Kidney (tissue), 13 donors: ENCODE measurements at regions not wholly inside any gene's neighbourhood (a gene's known extent, or its start where the extent isn't known, plus 50 kb on each side); places are given as distances from the start of the nearest gene placed in this dataset.

ENCODE experiments used
- DNase-seq, 5 donors: peaks; one replicate each; pipeline ENCODE4 v3.0.0-alpha.2; 2013 to 2020
- FAIRE-seq: peaks from 2 replicates; lab custom pipeline; 2012; peaks lifted over from hg19 to GRCh38; lab: Jason Lieb, UNC
- H3K27ac ChIP-seq, 2 donors: one replicate each; pipeline ENCODE4 v1.7.0; 2013; ENCODE audit warnings: low read depth in 2 of 2, low read length in 2 of 2, inconsistent platforms in 1 of 2
- H3K27me3 ChIP-seq: one replicate; pipeline ENCODE4 v1.7.1; 2013; ENCODE audit warnings: low read length, inconsistent platforms; ENCODE audit not compliant: control insufficient read depth, insufficient read depth
- H3K36me3 ChIP-seq, 3 donors: one replicate each; pipeline versions ENCODE4 v1.7.0 to v1.7.1; 2013; ENCODE audit warnings: low read length in 3 of 3, control low read depth in 1 of 3, inconsistent platforms in 1 of 3; ENCODE audit not compliant: insufficient read depth in 3 of 3, control insufficient read depth in 2 of 3
- H3K4me1 ChIP-seq, 3 donors: one replicate each; pipeline versions ENCODE4 v1.7.0 to v1.7.1; 2013; ENCODE audit warnings: low read length in 3 of 3, inconsistent platforms in 1 of 3, low read depth in 1 of 3; ENCODE audit not compliant: control insufficient read depth in 2 of 3, insufficient read depth in 2 of 3
- H3K4me3 ChIP-seq, 3 donors: one replicate each; pipeline versions ENCODE4 v1.7.0 to v1.8.1; 2013; ENCODE audit warnings: low read length in 3 of 3, control low read depth in 1 of 3, inconsistent platforms in 1 of 3
- H3K9ac ChIP-seq, 3 donors: one replicate each; pipeline versions ENCODE4 v1.7.0 to v1.7.1; 2013; ENCODE audit warnings: low read length in 3 of 3, control low read depth in 1 of 3, inconsistent platforms in 1 of 3
- H3K9me3 ChIP-seq, 3 donors: one replicate each; pipeline versions ENCODE4 v1.7.0 to v1.7.1; 2013; ENCODE audit warnings: low read length in 3 of 3, control low read depth in 1 of 3, inconsistent platforms in 1 of 3; ENCODE audit not compliant: control insufficient read depth in 2 of 3, insufficient read depth in 1 of 3
- CTCF ChIP-seq: IDR thresholded peaks from 3 replicates; pipeline ENCODE4 v1.5.1; 2012; ENCODE audit warnings: mild to moderate bottlenecking, moderate library complexity, borderline replicate concordance; ENCODE audit not compliant: insufficient read depth; ENCODE audit errors: extremely low read depth
- intact Hi-C: fragments of 100-400 bp; cut with DNase I; formaldehyde crosslinking; loops from one replicate; pipeline ENCODE4 v1.11.1; 2022
- donor health status: control.
- donor health status: control.
- donor health status: control.
- donor health status: control.
- donor health status: control.
- donor health status: DM: yes; HTN: yes; CAD: no.
- donor health status: Normal renal cell carcinoma (clear cell type).

GRCh38 chr15:36172955-36173354, 406.5 kb upstream of the CDIN1 start:
- no peak overlapping the region for H3K4me3 ChIP-seq
- no peaks in the 10 kb centered on the region for H3K36me3 ChIP-seq
- no peak overlapping the region for H3K27ac ChIP-seq
- no peak overlapping the region for H3K9ac ChIP-seq
- no peaks in the 10 kb centered on the region for H3K9me3 ChIP-seq
- no peak for TF ChIP-seq CTCF
- FAIRE-seq (no peak), DNase-seq (no peak)
- intact Hi-C loops = no loop called here
- no peaks in the 10 kb centered on the region for H3K27me3 ChIP-seq
- H3K4me1 ChIP-seq = peaks cover 0 to 5% (median 0%) of the 10 kb centered on the region in 3 donors

GRCh38 chr15:36175186-36175740, 404.2 kb upstream of the CDIN1 start:
- FAIRE-seq = no peak
- intact Hi-C loops = no loop called here
- Histone ChIP-seq H3K9me3 (no peaks in the 10 kb centered on the region), H3K9ac (no peak overlapping the region), H3K27me3 (no peaks in the 10 kb centered on the region), H3K36me3 (no peaks in the 10 kb centered on the region), H3K27ac (no peak overlapping the region), H3K4me3 (no peak overlapping the region), H3K4me1 (peaks cover 0 to 5% (median 5%) of the 10 kb centered on the region in 3 donors)
- DNase-seq = no peak
- TF ChIP-seq CTCF = no peak

DNA sequence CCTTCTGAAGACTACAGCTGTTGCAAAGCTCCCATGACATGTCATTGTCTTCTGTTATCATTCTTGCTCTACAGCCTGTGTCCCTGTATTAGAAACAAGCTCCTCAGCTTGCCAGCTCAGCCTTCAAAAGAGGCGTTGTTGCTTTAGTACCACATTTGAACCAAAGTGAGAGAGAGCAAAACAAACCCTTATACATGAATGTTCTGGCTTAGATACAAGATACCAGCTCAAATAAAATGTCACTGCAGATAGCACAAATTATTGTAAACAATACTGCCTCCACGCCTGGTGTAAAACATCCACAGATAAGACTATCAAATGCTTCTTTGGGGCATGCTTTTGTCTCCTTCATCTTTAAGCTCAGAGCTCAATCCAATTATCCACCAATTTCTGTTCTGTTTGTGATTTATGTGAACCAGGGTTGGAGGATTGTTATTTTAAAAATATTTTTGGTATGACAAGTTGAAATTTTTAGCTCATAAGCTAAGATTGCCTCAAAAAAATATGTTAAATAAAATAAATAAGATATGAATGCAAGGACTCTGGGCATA, 403.6 kb upstream of the CDIN1 start:
- Histone ChIP-seq H3K27me3 (no peaks in the 10 kb centered on the region), H3K9me3 (no peaks in the 10 kb centered on the region), H3K9ac (no peak overlapping the region), H3K4me3 (no peak overlapping the region), H3K36me3 (no peaks in the 10 kb centered on the region), H3K27ac (no peak overlapping the region), H3K4me1 (peaks cover 0 to 5% (median 5%) of the 10 kb centered on the region in 3 donors)
- FAIRE-seq = no peak
- TF ChIP-seq CTCF = no peak
- intact Hi-C loops = no loop called here
- no peak for DNase-seq
